SK-N-SH treated with all-trans-retinoic acid at 6 μM for 48 hours (cell line): ENCODE measurements at regions not wholly inside any gene's neighbourhood (a gene's known extent, or its start where the extent isn't known, plus 50 kb on each side); places are given as distances from the start of the nearest gene placed in this dataset.

Experiments used
- ATAC-seq: fragments of 200-7000 bp; cut with Tn5 transposase; 3 replicates; pipeline ENCODE4 v1.9.1; 2020; ENCODE audit warnings: mild to moderate bottlenecking, moderate library complexity
- ARNTL ChIP-seq: fragments of 450-650 bp; formaldehyde crosslinking; IDR thresholded peaks from 2 replicates; pipeline ENCODE4 v1.5.0; 2020; ENCODE audit warnings: low read depth, mild to moderate bottlenecking, moderate library complexity, borderline replicate concordance
- BACH2 ChIP-seq: fragments of 250-450 bp; sonication (Bioruptor Pico); IDR thresholded peaks from 2 replicates; pipeline ENCODE4 v1.9.0; 2021; ENCODE audit warnings: mild to moderate bottlenecking, borderline replicate concordance
- CSDC2 ChIP-seq: fragments of 250-450 bp; sonication (Bioruptor Pico); IDR thresholded peaks from 2 replicates; pipeline ENCODE4 v1.5.0; 2020; ENCODE audit warnings: mild to moderate bottlenecking, moderate library complexity
- ESRRG ChIP-seq: fragments of 250-450 bp; sonication (Bioruptor Pico); IDR thresholded peaks from 2 replicates; pipeline ENCODE4 v1.6.1; 2021; ENCODE audit warnings: mild to moderate bottlenecking
- GLIS3 ChIP-seq: fragments of 250-450 bp; sonication (Bioruptor Pico); IDR thresholded peaks from 2 replicates; pipeline ENCODE4 v1.5.0; 2020; ENCODE audit warnings: mild to moderate bottlenecking, moderate library complexity
- ISL1 ChIP-seq: fragments of 250-450 bp; sonication (Bioruptor Pico); IDR thresholded peaks from 2 replicates; pipeline ENCODE4 v2.1.2; 2022; ENCODE audit warnings: mild to moderate bottlenecking, moderate library complexity
- OSR1 ChIP-seq: fragments of 250-450 bp; sonication (Bioruptor Pico); IDR thresholded peaks from 2 replicates; pipeline ENCODE4 v1.8.0; 2022; ENCODE audit warnings: moderate library complexity, mild to moderate bottlenecking, inconsistent platforms
- PPARA ChIP-seq: fragments of 250-450 bp; sonication (Bioruptor Pico); IDR thresholded peaks from 2 replicates; pipeline ENCODE4 v1.5.0; 2020; ENCODE audit warnings: mild to moderate bottlenecking, borderline replicate concordance
- RARB ChIP-seq: fragments of 250-450 bp; sonication (Bioruptor Pico); IDR thresholded peaks from 2 replicates; pipeline ENCODE4 v1.8.0; 2021; ENCODE audit warnings: mild to moderate bottlenecking, moderate library complexity
- SNAI2 ChIP-seq: fragments of 250-450 bp; sonication (Bioruptor Pico); IDR thresholded peaks from 2 replicates; pipeline ENCODE4 v1.5.0; 2020; ENCODE audit warnings: mild to moderate bottlenecking, moderate library complexity
- TOX ChIP-seq: fragments of 250-450 bp; sonication (Bioruptor Pico); IDR thresholded peaks from 2 replicates; pipeline ENCODE4 v1.8.0; 2021; ENCODE audit warnings: mild to moderate bottlenecking, moderate library complexity, borderline replicate concordance
- ZC3H10 ChIP-seq: fragments of 250-450 bp; sonication (Bioruptor Pico); IDR thresholded peaks from 2 replicates; pipeline ENCODE4 v1.5.1; 2021; ENCODE audit warnings: mild to moderate bottlenecking, moderate library complexity
- ZNF565 ChIP-seq: fragments of 450-650 bp; formaldehyde crosslinking; conservative IDR thresholded peaks from 2 replicates; pipeline ENCODE4 v1.5.0; 2020; ENCODE audit warnings: low read depth, mild to moderate bottlenecking, moderate library complexity
- ZNF70 ChIP-seq: fragments of 450-650 bp; formaldehyde crosslinking; IDR thresholded peaks from 2 replicates; pipeline ENCODE4 v1.5.0; 2020; ENCODE audit warnings: mild to moderate bottlenecking, moderate library complexity
- ZNF8 ChIP-seq: fragments of 450-650 bp; formaldehyde crosslinking; IDR thresholded peaks from 2 replicates; pipeline ENCODE4 v1.5.0; 2020; ENCODE audit warnings: mild to moderate bottlenecking, moderate library complexity
- TF ChIP-seq, protein P1 (sequence below): fragments of 250-450 bp; sonication (Bioruptor Pico); IDR thresholded peaks from 2 replicates; pipeline ENCODE4 v1.5.1; 2020; ENCODE audit warnings: low read depth, mild to moderate bottlenecking, moderate library complexity
- TF ChIP-seq, protein P2 (sequence below): fragments of 250-450 bp; sonication (Bioruptor Pico); IDR thresholded peaks from 2 replicates; pipeline ENCODE4 v1.5.0; 2020; ENCODE audit warnings: mild to moderate bottlenecking, moderate library complexity
- TF ChIP-seq, protein P3 (sequence below): fragments of 250-450 bp; sonication (Bioruptor Pico); IDR thresholded peaks from 2 replicates; pipeline ENCODE4 v1.5.1; 2021; ENCODE audit warnings: mild to moderate bottlenecking, moderate library complexity
- TF ChIP-seq, protein P4 (sequence below): fragments of 250-450 bp; sonication (Bioruptor Pico); IDR thresholded peaks from 2 replicates; pipeline ENCODE4 v1.8.0; 2020; ENCODE audit warnings: mild to moderate bottlenecking, moderate library complexity, borderline replicate concordance

DNA sequence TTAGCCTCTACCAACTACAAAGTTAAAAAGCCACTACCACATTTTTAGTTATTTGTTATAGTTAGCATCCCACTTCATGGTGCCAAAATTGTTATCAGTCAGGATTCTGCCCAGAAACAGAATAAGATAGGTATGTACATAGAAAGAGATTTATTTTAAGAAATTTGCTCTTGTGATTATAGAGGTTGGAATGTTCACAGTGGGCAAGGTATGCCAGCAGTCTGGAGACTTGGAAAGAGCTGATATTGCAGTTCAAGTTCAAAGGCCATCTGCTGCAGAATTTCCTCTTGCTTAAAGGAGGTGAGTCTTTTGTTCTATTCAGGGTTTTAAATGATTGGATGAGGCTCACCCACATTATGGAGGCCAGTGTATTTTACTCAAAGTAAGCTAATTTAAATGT is 143.8 kb upstream of the POU1F1 start:
- no peak for ATAC-seq
- no peak for TF ChIP-seq TOX

DNA sequence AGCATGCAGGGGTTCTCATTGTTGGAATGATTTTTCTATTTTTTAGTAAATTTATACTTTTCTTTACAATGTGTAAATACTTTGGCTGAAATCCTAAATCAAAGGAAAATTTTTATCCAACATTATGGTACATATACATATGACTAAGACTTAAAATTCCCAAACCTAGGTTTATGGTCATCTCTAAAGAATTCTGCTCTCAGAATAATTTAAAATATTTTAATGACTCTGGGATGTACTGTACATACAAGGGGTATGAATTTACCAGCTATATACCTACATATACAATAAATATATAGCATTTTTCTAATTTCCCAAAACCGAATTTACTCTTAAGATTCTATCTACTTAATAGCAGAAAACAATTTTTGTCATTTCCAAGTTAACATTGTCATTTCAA is 137.9 kb upstream of the POU1F1 start:
- TF ChIP-seq SNAI2 (CRISPR knock-in tag) (no peak), ZNF565 (no peak), ESRRG (CRISPR knock-in tag) (no peak), ARNTL (CRISPR knock-in tag) (no peak), ZNF8 (CRISPR knock-in tag) (no peak), ZNF70 (CRISPR knock-in tag) (no peak), CSDC2 (CRISPR knock-in tag) (no peak), RARB (CRISPR knock-in tag) (no peak), GLIS3 (CRISPR knock-in tag) (no peak)
- TF ChIP-seq, protein P1, sequence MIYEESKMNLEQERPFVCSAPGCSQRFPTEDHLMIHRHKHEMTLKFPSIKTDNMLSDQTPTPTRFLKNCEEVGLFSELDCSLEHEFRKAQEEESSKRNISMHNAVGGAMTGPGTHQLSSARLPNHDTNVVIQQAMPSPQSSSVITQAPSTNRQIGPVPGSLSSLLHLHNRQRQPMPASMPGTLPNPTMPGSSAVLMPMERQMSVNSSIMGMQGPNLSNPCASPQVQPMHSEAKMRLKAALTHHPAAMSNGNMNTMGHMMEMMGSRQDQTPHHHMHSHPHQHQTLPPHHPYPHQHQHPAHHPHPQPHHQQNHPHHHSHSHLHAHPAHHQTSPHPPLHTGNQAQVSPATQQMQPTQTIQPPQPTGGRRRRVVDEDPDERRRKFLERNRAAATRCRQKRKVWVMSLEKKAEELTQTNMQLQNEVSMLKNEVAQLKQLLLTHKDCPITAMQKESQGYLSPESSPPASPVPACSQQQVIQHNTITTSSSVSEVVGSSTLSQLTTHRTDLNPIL (CRISPR knock-in tag): no peak
- TF ChIP-seq, protein P2, sequence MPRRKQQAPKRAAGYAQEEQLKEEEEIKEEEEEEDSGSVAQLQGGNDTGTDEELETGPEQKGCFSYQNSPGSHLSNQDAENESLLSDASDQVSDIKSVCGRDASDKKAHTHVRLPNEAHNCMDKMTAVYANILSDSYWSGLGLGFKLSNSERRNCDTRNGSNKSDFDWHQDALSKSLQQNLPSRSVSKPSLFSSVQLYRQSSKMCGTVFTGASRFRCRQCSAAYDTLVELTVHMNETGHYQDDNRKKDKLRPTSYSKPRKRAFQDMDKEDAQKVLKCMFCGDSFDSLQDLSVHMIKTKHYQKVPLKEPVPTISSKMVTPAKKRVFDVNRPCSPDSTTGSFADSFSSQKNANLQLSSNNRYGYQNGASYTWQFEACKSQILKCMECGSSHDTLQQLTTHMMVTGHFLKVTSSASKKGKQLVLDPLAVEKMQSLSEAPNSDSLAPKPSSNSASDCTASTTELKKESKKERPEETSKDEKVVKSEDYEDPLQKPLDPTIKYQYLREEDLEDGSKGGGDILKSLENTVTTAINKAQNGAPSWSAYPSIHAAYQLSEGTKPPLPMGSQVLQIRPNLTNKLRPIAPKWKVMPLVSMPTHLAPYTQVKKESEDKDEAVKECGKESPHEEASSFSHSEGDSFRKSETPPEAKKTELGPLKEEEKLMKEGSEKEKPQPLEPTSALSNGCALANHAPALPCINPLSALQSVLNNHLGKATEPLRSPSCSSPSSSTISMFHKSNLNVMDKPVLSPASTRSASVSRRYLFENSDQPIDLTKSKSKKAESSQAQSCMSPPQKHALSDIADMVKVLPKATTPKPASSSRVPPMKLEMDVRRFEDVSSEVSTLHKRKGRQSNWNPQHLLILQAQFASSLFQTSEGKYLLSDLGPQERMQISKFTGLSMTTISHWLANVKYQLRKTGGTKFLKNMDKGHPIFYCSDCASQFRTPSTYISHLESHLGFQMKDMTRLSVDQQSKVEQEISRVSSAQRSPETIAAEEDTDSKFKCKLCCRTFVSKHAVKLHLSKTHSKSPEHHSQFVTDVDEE (CRISPR knock-in tag): no peak
- TF ChIP-seq, protein P3, sequence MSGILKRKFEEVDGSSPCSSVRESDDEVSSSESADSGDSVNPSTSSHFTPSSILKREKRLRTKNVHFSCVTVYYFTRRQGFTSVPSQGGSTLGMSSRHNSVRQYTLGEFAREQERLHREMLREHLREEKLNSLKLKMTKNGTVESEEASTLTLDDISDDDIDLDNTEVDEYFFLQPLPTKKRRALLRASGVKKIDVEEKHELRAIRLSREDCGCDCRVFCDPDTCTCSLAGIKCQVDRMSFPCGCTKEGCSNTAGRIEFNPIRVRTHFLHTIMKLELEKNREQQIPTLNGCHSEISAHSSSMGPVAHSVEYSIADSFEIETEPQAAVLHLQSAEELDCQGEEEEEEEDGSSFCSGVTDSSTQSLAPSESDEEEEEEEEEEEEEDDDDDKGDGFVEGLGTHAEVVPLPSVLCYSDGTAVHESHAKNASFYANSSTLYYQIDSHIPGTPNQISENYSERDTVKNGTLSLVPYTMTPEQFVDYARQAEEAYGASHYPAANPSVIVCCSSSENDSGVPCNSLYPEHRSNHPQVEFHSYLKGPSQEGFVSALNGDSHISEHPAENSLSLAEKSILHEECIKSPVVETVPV (CRISPR knock-in tag): no peak
- ATAC-seq: no peak

DNA sequence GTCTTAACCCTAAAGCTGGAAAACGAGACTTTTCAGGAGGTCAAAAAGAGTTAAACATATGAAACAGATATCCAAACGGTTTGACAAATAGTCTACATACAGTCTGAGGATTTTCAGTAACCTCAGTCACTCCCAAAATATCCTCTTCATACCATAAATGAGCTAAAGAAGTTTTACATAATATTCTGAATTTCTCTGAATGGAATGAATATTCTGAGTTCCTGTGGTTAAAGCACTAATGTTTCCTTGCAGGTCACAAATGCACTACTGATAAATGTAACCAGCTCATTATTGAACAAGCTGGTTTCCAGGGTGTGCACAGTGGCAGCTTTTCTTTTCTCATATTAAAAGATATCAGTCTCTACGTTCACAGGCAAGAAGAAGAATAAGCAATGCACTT is 137.4 kb upstream of the POU1F1 start:
- TF ChIP-seq ZNF70 (CRISPR knock-in tag): no peak
- TF ChIP-seq, protein P3 (CRISPR knock-in tag): no peak
- TF ChIP-seq, protein P4, sequence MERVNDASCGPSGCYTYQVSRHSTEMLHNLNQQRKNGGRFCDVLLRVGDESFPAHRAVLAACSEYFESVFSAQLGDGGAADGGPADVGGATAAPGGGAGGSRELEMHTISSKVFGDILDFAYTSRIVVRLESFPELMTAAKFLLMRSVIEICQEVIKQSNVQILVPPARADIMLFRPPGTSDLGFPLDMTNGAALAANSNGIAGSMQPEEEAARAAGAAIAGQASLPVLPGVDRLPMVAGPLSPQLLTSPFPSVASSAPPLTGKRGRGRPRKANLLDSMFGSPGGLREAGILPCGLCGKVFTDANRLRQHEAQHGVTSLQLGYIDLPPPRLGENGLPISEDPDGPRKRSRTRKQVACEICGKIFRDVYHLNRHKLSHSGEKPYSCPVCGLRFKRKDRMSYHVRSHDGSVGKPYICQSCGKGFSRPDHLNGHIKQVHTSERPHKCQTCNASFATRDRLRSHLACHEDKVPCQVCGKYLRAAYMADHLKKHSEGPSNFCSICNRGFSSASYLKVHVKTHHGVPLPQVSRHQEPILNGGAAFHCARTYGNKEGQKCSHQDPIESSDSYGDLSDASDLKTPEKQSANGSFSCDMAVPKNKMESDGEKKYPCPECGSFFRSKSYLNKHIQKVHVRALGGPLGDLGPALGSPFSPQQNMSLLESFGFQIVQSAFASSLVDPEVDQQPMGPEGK: no peak
- no peak for TF ChIP-seq RARB (CRISPR knock-in tag)
- TF ChIP-seq OSR1 (CRISPR knock-in tag): no peak
- TF ChIP-seq ZC3H10: no peak
- TF ChIP-seq ZNF565: no peak
- no peak for TF ChIP-seq ESRRG (CRISPR knock-in tag)
- TF ChIP-seq PPARA: no peak
- ATAC-seq: no peak

DNA sequence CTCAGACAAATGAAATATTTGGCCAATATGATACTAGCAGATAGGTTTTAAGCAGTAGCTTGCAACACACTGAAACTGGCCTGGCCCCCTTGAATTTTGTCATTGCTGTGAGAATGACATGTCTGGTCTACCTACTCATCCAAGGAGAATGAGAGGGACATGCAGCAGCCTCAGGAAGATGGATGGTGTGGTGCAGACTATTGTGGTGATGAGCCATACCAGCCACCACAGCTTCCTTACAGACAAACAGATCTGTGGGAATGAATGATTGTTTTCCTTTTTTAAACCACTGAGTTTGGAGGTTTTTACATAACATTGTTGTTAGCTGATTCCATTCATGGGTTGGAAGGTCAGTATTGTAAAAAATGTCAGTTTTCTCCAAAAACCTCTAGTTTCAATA is 133.7 kb upstream of the POU1F1 start:
- TF ChIP-seq ZNF70 (CRISPR knock-in tag): no peak
- no peak for TF ChIP-seq PPARA
- no peak for TF ChIP-seq ZNF565
- TF ChIP-seq SNAI2 (CRISPR knock-in tag): no peak
- TF ChIP-seq RARB (CRISPR knock-in tag): no peak
- TF ChIP-seq, protein P1 (CRISPR knock-in tag): no peak
- TF ChIP-seq, protein P4: no peak
- TF ChIP-seq ISL1: no peak
- no peak for TF ChIP-seq GLIS3 (CRISPR knock-in tag)
- no peak for TF ChIP-seq BACH2 (CRISPR knock-in tag)
- TF ChIP-seq, protein P3 (CRISPR knock-in tag): no peak
- TF ChIP-seq ZNF8 (CRISPR knock-in tag): no peak
- TF ChIP-seq CSDC2 (CRISPR knock-in tag): no peak
- no peak for TF ChIP-seq OSR1 (CRISPR knock-in tag)
- TF ChIP-seq ESRRG (CRISPR knock-in tag): no peak

More for the DNA sequence above, 133.7 kb upstream of the POU1F1 start:
- ATAC-seq: no peak
